PFSK-1 (cell line): ENCODE measurements at regions not wholly inside any gene's neighbourhood (a gene's known extent, or its start where the extent isn't known, plus 50 kb on each side); places are given as distances from the start of the nearest gene placed in this dataset.

Source experiments
- POLR2AphosphoS5 ChIP-seq: IDR thresholded peaks from 2 replicates; pipeline ENCODE4 v1.6.1; 2012; ENCODE audit warnings: low read depth, mild to moderate bottlenecking, control low read depth, low read length, moderate library complexity
- REST ChIP-seq, 2 experiments: IDR thresholded peaks; 2 replicates each; pipeline versions ENCODE4 v1.6.1 to v1.8.0; 2011 to 2012; ENCODE audit warnings: low read depth in 2 of 2, low read length in 2 of 2, control low read depth in 1 of 2, inconsistent platforms in 1 of 2, mild to moderate bottlenecking in 1 of 2, moderate library complexity in 1 of 2; ENCODE audit not compliant: insufficient read depth in 1 of 2
- SIN3A ChIP-seq: IDR thresholded peaks from 2 replicates; pipeline ENCODE4 v1.6.1; 2012; ENCODE audit warnings: mild to moderate bottlenecking, low read length, moderate library complexity, borderline replicate concordance; ENCODE audit not compliant: insufficient read depth
- TAF1 ChIP-seq: IDR thresholded peaks from 2 replicates; pipeline ENCODE4 v1.6.1; 2012; ENCODE audit warnings: low read length, control low read depth, borderline replicate concordance; ENCODE audit not compliant: insufficient read depth

DNA sequence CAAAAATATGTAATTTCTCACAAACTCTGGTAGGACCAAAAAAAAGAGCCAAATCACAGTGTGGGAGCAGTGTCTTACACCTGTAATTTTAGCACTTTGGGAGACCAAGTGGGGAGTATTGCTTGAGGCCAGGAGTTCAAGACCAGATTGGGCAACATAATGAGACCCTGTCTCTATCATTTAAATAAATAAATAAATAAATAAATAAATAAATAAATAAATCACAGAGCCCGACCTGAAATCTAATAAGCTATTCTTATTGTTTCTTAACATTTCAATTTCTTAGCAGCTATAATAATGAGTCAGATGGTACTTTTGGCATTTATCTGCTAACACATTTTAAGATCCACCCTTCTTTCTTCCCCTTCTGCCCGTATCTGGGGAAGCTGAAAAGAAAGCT, 1229.6 kb downstream of the SUCLG1 start:
- TF ChIP-seq REST (IDR thresholded peaks at IDR 0.05; ENCODE audit: insufficient read depth in 1 of 2, low read depth in 2 of 2, low read length in 2 of 2): no peak
- no peak for TF ChIP-seq TAF1
- no peak for TF ChIP-seq POLR2AphosphoS5
- TF ChIP-seq SIN3A: no peak
